ENCODE measurements at regions not wholly inside any gene's neighbourhood (a gene's known extent, or its start where the extent isn't known, plus 50 kb on each side); places are given as distances from the start of the nearest gene placed in this dataset.

- no peak for DNase-seq (ENCODE audit: low spot score)
- TF ChIP-seq CTCF (IDR thresholded peaks at IDR 0.05; ENCODE audit: extremely low read depth, missing control alignments) = no peak
Observed at GRCh38 chr1:214901718-214902117, 180.8 kb upstream of the KCNK2 start.

GRCh38 chr1:214902636-214903320 is 179.8 kb upstream of the KCNK2 start:
- DNase-seq (ENCODE audit: low spot score) = no peak
- TF ChIP-seq CTCF (IDR thresholded peaks at IDR 0.05; ENCODE audit: extremely low read depth, missing control alignments) = no peak

GRCh38 chr1:214912127-214912526 is 170.4 kb upstream of the KCNK2 start:
- DNase-seq (ENCODE audit: low spot score) = no peak
- TF ChIP-seq CTCF (IDR thresholded peaks at IDR 0.05; ENCODE audit: extremely low read depth, missing control alignments) = no peak

- no peak for TF ChIP-seq CTCF (IDR thresholded peaks at IDR 0.05; ENCODE audit: extremely low read depth, missing control alignments)
- no peak for DNase-seq (ENCODE audit: low spot score)
Observed at GRCh38 chr1:214913966-214914365, 168.6 kb upstream of the KCNK2 start.

- DNase-seq (ENCODE audit: low spot score) = no peak
- TF ChIP-seq CTCF (IDR thresholded peaks at IDR 0.05; ENCODE audit: extremely low read depth, missing control alignments) = no peak
Observed at GRCh38 chr1:214917081-214917635, 165.4 kb upstream of the KCNK2 start.

GRCh38 chr1:214918745-214919144 is 163.8 kb upstream of the KCNK2 start:
- no peak for DNase-seq (ENCODE audit: low spot score)
- TF ChIP-seq CTCF (IDR thresholded peaks at IDR 0.05; ENCODE audit: extremely low read depth, missing control alignments) = no peak

GRCh38 chr1:214920337-214920736 is 162.2 kb upstream of the KCNK2 start:
- DNase-seq (ENCODE audit: low spot score) = no peak
- no peak for TF ChIP-seq CTCF (IDR thresholded peaks at IDR 0.05; ENCODE audit: extremely low read depth, missing control alignments)

Measured in GM20000 (cell line).